HCT116 (cell line): ENCODE measurements at regions not wholly inside any gene's neighbourhood (a gene's known extent, or its start where the extent isn't known, plus 50 kb on each side); places are given as distances from the start of the nearest gene placed in this dataset.

Experiments used
- ATAC-seq: fragments of 200-7000 bp; cut with Tn5 transposase; 2 replicates; pipeline ENCODE4 v1.9.1; 2020; ENCODE audit warnings: mild to moderate bottlenecking, moderate library complexity
- BruUV-seq: library from RNA; stranded (reverse); fragments of 400-500 nt; replicated peaks from 2 replicates; lab custom pipeline; 2021; lab: Mats Ljungman, UMichigan
- CTCF ChIA-PET: fragments of 300-600 bp; sonication (Branson Sonifier 250); formaldehyde crosslinking; loops from one replicate; lab custom pipeline; 2021; ENCODE audit warnings: antibody characterized with exemption; lab: Charles Lee
- POLR2A ChIA-PET: fragments of 300-600, 350-600 bp; sonication (Branson Sonifier 250); formaldehyde crosslinking; loops from one replicate; lab custom pipeline; 2021; ENCODE audit warnings: antibody characterized with exemption; lab: Charles Lee
- RAD21 ChIA-PET, 2 experiments: fragments of 300-600 bp; sonication (Branson Sonifier 250); formaldehyde crosslinking; loops; one replicate each; lab custom pipeline; 2023; ENCODE audit warnings: low total read pairs in 2 of 2; ENCODE audit not compliant: uncharacterized antibody in 2 of 2, unreplicated experiment in 2 of 2, low non-redundant PET in 1 of 2; lab: Charles Lee
- DNase-seq: peaks from one replicate; pipeline ENCODE4 v3.0.0-alpha.2; 2010; ENCODE audit warnings: low read depth, low spot score
- H2AFZ ChIP-seq: fragments of 200-600 bp; shearing (Covaris generic), sonication (generic); 2 replicates; pipeline ENCODE4 v1.6.1; 2017; ENCODE audit warnings: low read depth, mixed run types, mixed read lengths, antibody characterized with exemption, low read length; ENCODE audit not compliant: poor library complexity, severe bottlenecking
- H3K27ac ChIP-seq: 2 replicates; pipeline ENCODE4 v1.5.1; 2012; ENCODE audit warnings: low read depth, low read length
- H3K27me3 ChIP-seq: fragments of 200-600 bp; sonication (generic); 2 replicates; pipeline ENCODE4 v1.6.1; 2016; ENCODE audit warnings: mixed run types, low read length, mixed read lengths; ENCODE audit not compliant: insufficient read depth
- H3K36me3 ChIP-seq, 2 experiments: fragments of 200-500 bp in 1 of 2; fragments of 200-600 bp in 1 of 2; sonication (Bioruptor generic) in 1 of 2; sonication (generic) in 1 of 2; 2 replicates each; pipeline versions ENCODE4 v1.5.1 to v1.6.1; 2014 to 2016; ENCODE audit warnings: low read length in 2 of 2, inconsistent platforms in 1 of 2, mixed read lengths in 1 of 2, mixed run types in 1 of 2; ENCODE audit not compliant: insufficient read depth in 2 of 2, control insufficient read depth in 1 of 2
- H3K4me1 ChIP-seq, 2 experiments: fragments of 200-600 bp in 1 of 2; sonication (generic) in 1 of 2; 2 replicates each; pipeline versions ENCODE4 v1.5.1 to v1.6.1; 2012 to 2017; ENCODE audit warnings: low read length in 2 of 2, inconsistent platforms in 1 of 2, mild to moderate bottlenecking in 1 of 2, mixed read lengths in 1 of 2, mixed run types in 1 of 2, moderate library complexity in 1 of 2; ENCODE audit not compliant: insufficient read depth in 2 of 2, control insufficient read depth in 1 of 2
- H3K4me2 ChIP-seq: fragments of 200-600 bp; sonication (generic); 2 replicates; pipeline ENCODE4 v1.6.1; 2017; ENCODE audit warnings: mixed run types, low read length, mixed read lengths
- H3K4me3 ChIP-seq, 2 experiments: fragments of 200-600 bp in 1 of 2; sonication (generic) in 1 of 2; replicated peaks in 1 of 2; 2 replicates each; pipeline ENCODE4 v1.5.1; 2011 to 2016; ENCODE audit warnings: low read length in 2 of 2, control low read depth in 1 of 2, low read depth in 1 of 2, mild to moderate bottlenecking in 1 of 2, mixed read lengths in 1 of 2, mixed run types in 1 of 2
- H3K79me2 ChIP-seq: fragments of 200-600 bp; sonication (generic); 2 replicates; pipeline ENCODE4 v1.6.1; 2017; ENCODE audit warnings: mild to moderate bottlenecking, mixed run types, low read length, moderate library complexity, mixed read lengths; ENCODE audit not compliant: insufficient read depth
- H3K9ac ChIP-seq: fragments of 200-600 bp; sonication (generic); 2 replicates; pipeline ENCODE4 v1.6.1; 2016; ENCODE audit warnings: low read length, mixed read lengths
- H3K9me2 ChIP-seq: fragments of 200-600 bp; sonication (generic), shearing (Covaris generic); 2 replicates; pipeline ENCODE4 v1.6.1; 2017; ENCODE audit warnings: mixed run types, mild to moderate bottlenecking, moderate library complexity; ENCODE audit not compliant: insufficient read depth
- H3K9me3 ChIP-seq, 2 experiments: fragments of 200-500 bp in 1 of 2; fragments of 200-600 bp in 1 of 2; sonication (Bioruptor generic) in 1 of 2; sonication (generic) in 1 of 2; 2 replicates each; pipeline ENCODE4 v1.6.1; 2014 to 2017; ENCODE audit warnings: low read length in 2 of 2, mixed read lengths in 2 of 2, inconsistent platforms in 1 of 2, low read depth in 1 of 2, mild to moderate bottlenecking in 1 of 2, mixed run types in 1 of 2, moderate library complexity in 1 of 2; ENCODE audit not compliant: control insufficient read depth in 1 of 2, insufficient read depth in 1 of 2
- H4K20me1 ChIP-seq: fragments of 200-600 bp; sonication (generic), shearing (Covaris generic); 2 replicates; pipeline ENCODE4 v1.6.1; 2017; ENCODE audit warnings: mixed run types, mild to moderate bottlenecking, moderate library complexity; ENCODE audit not compliant: insufficient read depth
- CEBPB ChIP-seq: IDR thresholded peaks from 2 replicates; pipeline ENCODE4 v1.6.1; 2012; ENCODE audit warnings: low read depth
- EGR1 ChIP-seq: IDR thresholded peaks from 2 replicates; pipeline ENCODE4 v1.6.1; 2012; ENCODE audit warnings: low read depth
- ELF1 ChIP-seq: IDR thresholded peaks from 2 replicates; pipeline ENCODE4 v1.6.1; 2012; ENCODE audit warnings: low read depth, borderline replicate concordance
- EZH2 ChIP-seq: fragments of 200-600 bp; sonication (generic); IDR thresholded peaks from 2 replicates; pipeline ENCODE4 v1.6.1; 2017; ENCODE audit warnings: antibody characterized with exemption, mixed run types
- FOSL1 ChIP-seq: IDR thresholded peaks from 2 replicates; pipeline ENCODE4 v1.6.1; 2012; ENCODE audit warnings: low read depth
- RAD21 ChIP-seq: IDR thresholded peaks from 2 replicates; pipeline ENCODE4 v1.6.1; 2012; ENCODE audit warnings: low read depth, mild to moderate bottlenecking
- TCF7L2 ChIP-seq: IDR thresholded peaks from 2 replicates; pipeline ENCODE4 v1.7.0; 2011; ENCODE audit warnings: borderline replicate concordance, inconsistent platforms; ENCODE audit not compliant: insufficient read depth, insufficient read length; ENCODE audit errors: extremely low read depth
- intact Hi-C: fragments of 100-400 bp; cut with micrococcal nuclease; formaldehyde crosslinking; loops from 2 replicates; pipeline ENCODE4 v1.10.0; 2022
- TF ChIP-seq, protein P1 (sequence below): IDR thresholded peaks from 2 replicates; pipeline ENCODE4 v1.6.1; 2012; ENCODE audit warnings: low read depth
- TF ChIP-seq, protein P2 (sequence below): IDR thresholded peaks from 2 replicates; pipeline ENCODE4 v1.6.1; 2012
- TF ChIP-seq, protein P3 (sequence below): IDR thresholded peaks from 2 replicates; pipeline ENCODE4 v1.6.1; 2012

GRCh38 chr5:29894668-29895067 is 1298.8 kb upstream of the CDH6 start:
- H4K20me1 ChIP-seq = no peaks in the 10 kb centered on the region
- H3K9me3 ChIP-seq = peaks cover 22 to 27% of the 10 kb centered on the region in 2 experiments; a peak in 2 of 4 replicates
- RAD21 ChIA-PET = no interaction called here
- H3K4me2 ChIP-seq = no peak overlapping the region
- ATAC-seq (no peak), DNase-seq (no peak)
- H3K27me3 ChIP-seq = no peaks in the 10 kb centered on the region
- no peak overlapping the region for H2AFZ ChIP-seq
- CTCF ChIA-PET = no interaction called here
- H3K27ac ChIP-seq = no peak overlapping the region
- intact Hi-C loops = no loop called here
- H3K9ac ChIP-seq = no peak overlapping the region
- no peaks in the 10 kb centered on the region for H3K79me2 ChIP-seq
- POLR2A ChIA-PET = no interaction called here
- H3K4me1 ChIP-seq = no peaks in the 10 kb centered on the region
- no peak overlapping the region for H3K4me3 ChIP-seq
- TF ChIP-seq, protein P1, sequence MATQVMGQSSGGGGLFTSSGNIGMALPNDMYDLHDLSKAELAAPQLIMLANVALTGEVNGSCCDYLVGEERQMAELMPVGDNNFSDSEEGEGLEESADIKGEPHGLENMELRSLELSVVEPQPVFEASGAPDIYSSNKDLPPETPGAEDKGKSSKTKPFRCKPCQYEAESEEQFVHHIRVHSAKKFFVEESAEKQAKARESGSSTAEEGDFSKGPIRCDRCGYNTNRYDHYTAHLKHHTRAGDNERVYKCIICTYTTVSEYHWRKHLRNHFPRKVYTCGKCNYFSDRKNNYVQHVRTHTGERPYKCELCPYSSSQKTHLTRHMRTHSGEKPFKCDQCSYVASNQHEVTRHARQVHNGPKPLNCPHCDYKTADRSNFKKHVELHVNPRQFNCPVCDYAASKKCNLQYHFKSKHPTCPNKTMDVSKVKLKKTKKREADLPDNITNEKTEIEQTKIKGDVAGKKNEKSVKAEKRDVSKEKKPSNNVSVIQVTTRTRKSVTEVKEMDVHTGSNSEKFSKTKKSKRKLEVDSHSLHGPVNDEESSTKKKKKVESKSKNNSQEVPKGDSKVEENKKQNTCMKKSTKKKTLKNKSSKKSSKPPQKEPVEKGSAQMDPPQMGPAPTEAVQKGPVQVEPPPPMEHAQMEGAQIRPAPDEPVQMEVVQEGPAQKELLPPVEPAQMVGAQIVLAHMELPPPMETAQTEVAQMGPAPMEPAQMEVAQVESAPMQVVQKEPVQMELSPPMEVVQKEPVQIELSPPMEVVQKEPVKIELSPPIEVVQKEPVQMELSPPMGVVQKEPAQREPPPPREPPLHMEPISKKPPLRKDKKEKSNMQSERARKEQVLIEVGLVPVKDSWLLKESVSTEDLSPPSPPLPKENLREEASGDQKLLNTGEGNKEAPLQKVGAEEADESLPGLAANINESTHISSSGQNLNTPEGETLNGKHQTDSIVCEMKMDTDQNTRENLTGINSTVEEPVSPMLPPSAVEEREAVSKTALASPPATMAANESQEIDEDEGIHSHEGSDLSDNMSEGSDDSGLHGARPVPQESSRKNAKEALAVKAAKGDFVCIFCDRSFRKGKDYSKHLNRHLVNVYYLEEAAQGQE = no peak
- TF ChIP-seq ELF1 (no peak), TCF7L2 (no peak), EZH2 (no peak), FOSL1 (no peak), EGR1 (no peak), CEBPB (no peak), RAD21 (no peak)
- TF ChIP-seq, protein P2, sequence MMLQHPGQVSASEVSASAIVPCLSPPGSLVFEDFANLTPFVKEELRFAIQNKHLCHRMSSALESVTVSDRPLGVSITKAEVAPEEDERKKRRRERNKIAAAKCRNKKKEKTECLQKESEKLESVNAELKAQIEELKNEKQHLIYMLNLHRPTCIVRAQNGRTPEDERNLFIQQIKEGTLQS = no peak
- TF ChIP-seq, protein P3, sequence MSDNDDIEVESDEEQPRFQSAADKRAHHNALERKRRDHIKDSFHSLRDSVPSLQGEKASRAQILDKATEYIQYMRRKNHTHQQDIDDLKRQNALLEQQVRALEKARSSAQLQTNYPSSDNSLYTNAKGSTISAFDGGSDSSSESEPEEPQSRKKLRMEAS = no peak
- no TSS peak for BruUV-seq
- H3K36me3 ChIP-seq = no peaks in the 10 kb centered on the region
- no peaks in the 10 kb centered on the region for H3K9me2 ChIP-seq
